Gastroesophageal sphincter (tissue), 3 donors: ENCODE measurements at regions not wholly inside any gene's neighbourhood (a gene's known extent, or its start where the extent isn't known, plus 50 kb on each side); places are given as distances from the start of the nearest gene placed in this dataset.

Experiments used
- EP300 ChIP-seq: sonication (generic); formaldehyde crosslinking; IDR thresholded peaks from one replicate; pipeline ENCODE4 v1.6.1; 2017; ENCODE audit warnings: antibody characterized with exemption, mild to moderate bottlenecking
- TF ChIP-seq, protein P1 (sequence below), 4 experiments: fragments of 200-600 bp in 2 of 4; fragments of 450-650 bp in 2 of 4; sonication (generic) in 1 of 4; IDR thresholded peaks; one replicate each; pipeline ENCODE4 v1.5.1; 2017 to 2019; ENCODE audit warnings: antibody characterized with exemption in 4 of 4, mild to moderate bottlenecking in 2 of 4, moderate library complexity in 2 of 4

GRCh38 chr15:100767001-100767825, 112.4 kb upstream of the ALDH1A3 start:
- TF ChIP-seq EP300, result no peak
- TF ChIP-seq, protein P1, sequence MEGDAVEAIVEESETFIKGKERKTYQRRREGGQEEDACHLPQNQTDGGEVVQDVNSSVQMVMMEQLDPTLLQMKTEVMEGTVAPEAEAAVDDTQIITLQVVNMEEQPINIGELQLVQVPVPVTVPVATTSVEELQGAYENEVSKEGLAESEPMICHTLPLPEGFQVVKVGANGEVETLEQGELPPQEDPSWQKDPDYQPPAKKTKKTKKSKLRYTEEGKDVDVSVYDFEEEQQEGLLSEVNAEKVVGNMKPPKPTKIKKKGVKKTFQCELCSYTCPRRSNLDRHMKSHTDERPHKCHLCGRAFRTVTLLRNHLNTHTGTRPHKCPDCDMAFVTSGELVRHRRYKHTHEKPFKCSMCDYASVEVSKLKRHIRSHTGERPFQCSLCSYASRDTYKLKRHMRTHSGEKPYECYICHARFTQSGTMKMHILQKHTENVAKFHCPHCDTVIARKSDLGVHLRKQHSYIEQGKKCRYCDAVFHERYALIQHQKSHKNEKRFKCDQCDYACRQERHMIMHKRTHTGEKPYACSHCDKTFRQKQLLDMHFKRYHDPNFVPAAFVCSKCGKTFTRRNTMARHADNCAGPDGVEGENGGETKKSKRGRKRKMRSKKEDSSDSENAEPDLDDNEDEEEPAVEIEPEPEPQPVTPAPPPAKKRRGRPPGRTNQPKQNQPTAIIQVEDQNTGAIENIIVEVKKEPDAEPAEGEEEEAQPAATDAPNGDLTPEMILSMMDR (IDR thresholded peaks at IDR 0.05), result no peak
